ENCODE measurements at regions not wholly inside any gene's neighbourhood (a gene's known extent, or its start where the extent isn't known, plus 50 kb on each side); places are given as distances from the start of the nearest gene placed in this dataset.
"Not testable (repeated sequence)": the region's sequence is repeated elsewhere in the genome, so short reads cannot be mapped to it uniquely, and the experiment has no call there.

DNA sequence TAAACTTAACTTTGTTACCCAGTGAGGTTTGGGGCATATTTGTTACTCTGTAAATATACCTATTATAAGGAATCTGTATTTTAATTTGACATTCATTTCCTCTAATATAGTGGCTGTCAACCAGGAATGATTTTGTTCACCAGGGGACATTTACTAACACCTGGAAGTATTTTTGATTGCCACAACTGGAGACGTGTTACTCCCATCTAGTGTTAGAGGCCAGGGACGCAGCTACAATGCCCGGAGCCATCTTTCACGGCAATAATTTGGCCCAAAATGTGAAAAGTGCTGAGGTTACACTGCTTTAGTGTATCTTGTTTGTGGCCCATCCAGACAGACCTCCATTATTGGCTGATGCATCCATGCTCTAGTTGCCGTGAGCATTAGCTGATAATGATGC lies 881.3 kb upstream of the ATXN7L3B start:
- Histone ChIP-seq H3K9me2 (replicated peaks; ENCODE audit: insufficient read depth) (no peaks in the 10 kb centered on the region), H3K27ac (no peak overlapping the region), H3K36me3 (replicated peaks; ENCODE audit: insufficient read depth, low read depth) (no peaks in the 10 kb centered on the region), H3K4me2 (no peak overlapping the region), H3K79me2 (no peaks in the 10 kb centered on the region), H2AFZ (no peak overlapping the region), H3K4me3 (no peak overlapping the region), H4K20me1 (ENCODE audit: insufficient read depth, poor library complexity, severe bottlenecking) (no peaks in the 10 kb centered on the region), H3K27me3 (no peaks in the 10 kb centered on the region), H3K9me3 (ENCODE audit: low read depth) (no peaks in the 10 kb centered on the region), H3K4me1 (ENCODE audit: insufficient read depth) (no peaks in the 10 kb centered on the region)
- no peak for DNase-seq (ENCODE audit: low spot score)
- TF ChIP-seq, protein P1, sequence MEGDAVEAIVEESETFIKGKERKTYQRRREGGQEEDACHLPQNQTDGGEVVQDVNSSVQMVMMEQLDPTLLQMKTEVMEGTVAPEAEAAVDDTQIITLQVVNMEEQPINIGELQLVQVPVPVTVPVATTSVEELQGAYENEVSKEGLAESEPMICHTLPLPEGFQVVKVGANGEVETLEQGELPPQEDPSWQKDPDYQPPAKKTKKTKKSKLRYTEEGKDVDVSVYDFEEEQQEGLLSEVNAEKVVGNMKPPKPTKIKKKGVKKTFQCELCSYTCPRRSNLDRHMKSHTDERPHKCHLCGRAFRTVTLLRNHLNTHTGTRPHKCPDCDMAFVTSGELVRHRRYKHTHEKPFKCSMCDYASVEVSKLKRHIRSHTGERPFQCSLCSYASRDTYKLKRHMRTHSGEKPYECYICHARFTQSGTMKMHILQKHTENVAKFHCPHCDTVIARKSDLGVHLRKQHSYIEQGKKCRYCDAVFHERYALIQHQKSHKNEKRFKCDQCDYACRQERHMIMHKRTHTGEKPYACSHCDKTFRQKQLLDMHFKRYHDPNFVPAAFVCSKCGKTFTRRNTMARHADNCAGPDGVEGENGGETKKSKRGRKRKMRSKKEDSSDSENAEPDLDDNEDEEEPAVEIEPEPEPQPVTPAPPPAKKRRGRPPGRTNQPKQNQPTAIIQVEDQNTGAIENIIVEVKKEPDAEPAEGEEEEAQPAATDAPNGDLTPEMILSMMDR (IDR thresholded peaks at IDR 0.05; ENCODE audit: poor library complexity) = no peak
- no peak for TF ChIP-seq EZH2phosphoT487 (IDR thresholded peaks at IDR 0.05; ENCODE audit: low read depth, severe bottlenecking, unreplicated experiment)
- no peak for TF ChIP-seq EZH2 (IDR thresholded peaks at IDR 0.05; ENCODE audit: borderline replicate concordance)
- 79% methylated on average over 5 of the region's 5 CpGs for WGBS (ENCODE audit: low lambda C conversion rate, missing lambda C conversion rate)

- Histone ChIP-seq H3K4me2 (no peak overlapping the region), H3K4me1 (ENCODE audit: insufficient read depth) (no peaks in the 10 kb centered on the region), H4K20me1 (ENCODE audit: insufficient read depth, poor library complexity, severe bottlenecking) (no peaks in the 10 kb centered on the region), H3K4me3 (no peak overlapping the region), H3K27ac (no peak overlapping the region), H3K79me2 (no peaks in the 10 kb centered on the region), H3K27me3 (no peaks in the 10 kb centered on the region), H2AFZ (no peak overlapping the region), H3K9me2 (replicated peaks; ENCODE audit: insufficient read depth) (no peaks in the 10 kb centered on the region), H3K9me3 (ENCODE audit: low read depth) (no peaks in the 10 kb centered on the region), H3K36me3 (replicated peaks; ENCODE audit: insufficient read depth, low read depth) (no peaks in the 10 kb centered on the region)
- 90% methylated on average over 1 of the region's 1 CpG for WGBS (ENCODE audit: low lambda C conversion rate, missing lambda C conversion rate)
- TF ChIP-seq EZH2phosphoT487 (IDR thresholded peaks at IDR 0.05; ENCODE audit: low read depth, severe bottlenecking, unreplicated experiment) = no peak
- TF ChIP-seq, protein P1 (IDR thresholded peaks at IDR 0.05; ENCODE audit: poor library complexity) = no peak
- no peak for TF ChIP-seq EZH2 (IDR thresholded peaks at IDR 0.05; ENCODE audit: borderline replicate concordance)
- DNase-seq (ENCODE audit: low spot score) = no peak
Observed at GRCh38 chr12:73659802-73660201, 877.8 kb upstream of the ATXN7L3B start.

- WGBS (ENCODE audit: low lambda C conversion rate, missing lambda C conversion rate) = 97% methylated on average over 16 of the region's 16 CpGs
- Histone ChIP-seq H3K36me3 (replicated peaks; ENCODE audit: insufficient read depth, low read depth) (no peaks in the 10 kb centered on the region), H3K4me2 (no peak overlapping the region), H3K27me3 (no peaks in the 10 kb centered on the region), H4K20me1 (ENCODE audit: insufficient read depth, poor library complexity, severe bottlenecking) (no peaks in the 10 kb centered on the region), H3K79me2 (no peaks in the 10 kb centered on the region), H3K9me3 (ENCODE audit: low read depth) (no peaks in the 10 kb centered on the region), H3K9me2 (replicated peaks; ENCODE audit: insufficient read depth) (no peaks in the 10 kb centered on the region), H3K4me3 (no peak overlapping the region), H2AFZ (no peak overlapping the region), H3K4me1 (ENCODE audit: insufficient read depth) (no peaks in the 10 kb centered on the region), H3K27ac (no peak overlapping the region)
- TF ChIP-seq EZH2phosphoT487 (IDR thresholded peaks at IDR 0.05; ENCODE audit: low read depth, severe bottlenecking, unreplicated experiment) = no peak
- no peak for DNase-seq (ENCODE audit: low spot score)
Observed at GRCh38 chr12:73665193-73665592, 872.4 kb upstream of the ATXN7L3B start.

GRCh38 chr12:73671550-73671949 lies 866.1 kb upstream of the ATXN7L3B start:
- not testable (repeated sequence) for H3K79me2 ChIP-seq; H3K9me2 ChIP-seq (replicated peaks; ENCODE audit: insufficient read depth); H4K20me1 ChIP-seq (ENCODE audit: insufficient read depth, poor library complexity, severe bottlenecking); H3K9me3 ChIP-seq (ENCODE audit: low read depth); H3K36me3 ChIP-seq (replicated peaks; ENCODE audit: insufficient read depth, low read depth); H2AFZ ChIP-seq; H3K27ac ChIP-seq; H3K27me3 ChIP-seq; H3K4me1 ChIP-seq (ENCODE audit: insufficient read depth); H3K4me2 ChIP-seq; H3K4me3 ChIP-seq
- peak; percentile 22 for DNase-seq (ENCODE audit: low spot score)
- WGBS (ENCODE audit: low lambda C conversion rate, missing lambda C conversion rate) = 92% methylated on average over 3 of the region's 3 CpGs

Data from hepatocyte (in vitro differentiated cells).